Spleen (tissue), 11 donors: ENCODE measurements at regions not wholly inside any gene's neighbourhood (a gene's known extent, or its start where the extent isn't known, plus 50 kb on each side); places are given as distances from the start of the nearest gene placed in this dataset.

Experiments
- DNase-seq: peaks from one replicate; pipeline ENCODE4 v3.0.0-alpha.2; 2020
- H3K27ac ChIP-seq, 8 donors: fragments of 200-600 bp; sonication (generic) in 7 of 8; 1 replicate in 4 of 8; 2 replicates in 4 of 8; pipeline versions ENCODE4 v1.5.0 to v1.8.0; 2016 to 2021; ENCODE audit warnings: inconsistent platforms in 4 of 8, mild to moderate bottlenecking in 4 of 8, moderate library complexity in 1 of 8
- H3K27me3 ChIP-seq, 7 donors: fragments of 200-600 bp; sonication (generic) in 6 of 7; replicated peaks in 1 of 7; 1 replicate in 4 of 7; 2 replicates in 3 of 7; pipeline versions ENCODE4 v1.5.0 to v1.8.0; 2016 to 2021; ENCODE audit warnings: inconsistent platforms in 3 of 7, mild to moderate bottlenecking in 1 of 7
- H3K36me3 ChIP-seq, 6 donors: fragments of 200-600 bp; sonication (generic) in 5 of 6; 1 replicate in 4 of 6; 2 replicates in 2 of 6; pipeline versions ENCODE4 v1.5.0 to v1.8.0; 2016 to 2021; ENCODE audit warnings: inconsistent platforms in 2 of 6
- H3K4me1 ChIP-seq, 6 donors: fragments of 200-600 bp; sonication (generic) in 5 of 6; 1 replicate in 3 of 6; 2 replicates in 3 of 6; pipeline versions ENCODE4 v1.5.0 to v1.8.0; 2016 to 2021; ENCODE audit warnings: inconsistent platforms in 3 of 6
- H3K4me3 ChIP-seq, 8 donors: fragments of 200-600 bp; sonication (generic) in 7 of 8; 1 replicate in 4 of 8; 2 replicates in 4 of 8; pipeline versions ENCODE4 v1.5.0 to v1.8.0; 2016 to 2021; ENCODE audit warnings: inconsistent platforms in 4 of 8, mild to moderate bottlenecking in 4 of 8, moderate library complexity in 2 of 8
- H3K9me3 ChIP-seq, 8 donors: fragments of 200-600 bp; sonication (generic) in 7 of 8; 1 replicate in 4 of 8; 2 replicates in 4 of 8; pipeline versions ENCODE4 v1.5.0 to v1.8.0; 2016 to 2021; ENCODE audit warnings: inconsistent platforms in 4 of 8
- CTCF ChIP-seq, 11 experiments: fragments of 200-600 bp in 7 of 11; fragments of 450-650 bp in 4 of 11; sonication (generic) in 4 of 11; IDR thresholded peaks in 8 of 11; conservative IDR thresholded peaks in 3 of 11; 1 replicate in 7 of 11; 2 replicates in 4 of 11; pipeline versions ENCODE4 v1.4.0 to v1.8.0; 2016 to 2021; ENCODE audit warnings: antibody characterized with exemption in 11 of 11, inconsistent platforms in 4 of 11, mild to moderate bottlenecking in 1 of 11
- POLR2A ChIP-seq, 3 donors: fragments of 450-650 bp; IDR thresholded peaks; one replicate each; pipeline ENCODE4 v1.5.1; 2017; ENCODE audit warnings: antibody characterized with exemption in 3 of 3, mild to moderate bottlenecking in 1 of 3
- POLR2AphosphoS5 ChIP-seq, 3 donors: sonication (generic); formaldehyde crosslinking; IDR thresholded peaks; one replicate each; pipeline ENCODE4 v1.5.1; 2017; ENCODE audit warnings: antibody characterized with exemption in 3 of 3
- WGBS, 5 donors: extraction: QIAGEN DNeasy Blood & Tissue Kit in 3 of 5; methylation state at CpG; one replicate each; pipeline versions ENCODE4 v1.1.5 to v1.1.7; 2013 to 2018; 5-methylcytosine and 5-hydroxymethylcytosine counted together
- intact Hi-C: fragments of 100-400 bp; cut with DNase I; formaldehyde crosslinking; loops from one replicate; pipeline ENCODE4 v1.15.0; 2023; ENCODE audit warnings: low total_unique reads
- donor health status: healthy with polysubstance abuse.
- donor health status: DM: no; HTN: no; CAD: no; lungs with moderate emphysema.
- donor health status: DM: no; HTN: no; CAD: no.
- donor health status: Bipolar disorder and iron deficiency.
- donor health status: healthy.
- donor health status: DM: no; HTN: no; CAD: no.
- donor health status: DM: yes; HTN: yes; CAD: no.

- no peak for TF ChIP-seq POLR2AphosphoS5 (IDR thresholded peaks at IDR 0.05)
- no peak for TF ChIP-seq POLR2A (IDR thresholded peaks at IDR 0.05)
- no peak for TF ChIP-seq CTCF (IDR thresholded peaks at IDR 0.05 in 8 of 11, conservative IDR thresholded peaks at IDR 0.05 in 3 of 11)
- no peak overlapping the region for H3K27ac ChIP-seq
- H3K4me3 ChIP-seq, result no peak overlapping the region
- WGBS, 5 donors, result 64 to 91% (median 81%) methylated on average over 5 of the region's 5 CpGs
- peaks cover 0 to 2% (median 0%) of the 10 kb centered on the region in 7 donors for H3K27me3 ChIP-seq
- DNase-seq, result no peak
- H3K9me3 ChIP-seq, result no peaks in the 10 kb centered on the region
- H3K4me1 ChIP-seq, result no peaks in the 10 kb centered on the region
- intact Hi-C loops, result no loop called here
- no peaks in the 10 kb centered on the region for H3K36me3 ChIP-seq
Observed at GRCh38 chr4:111648056-111648455, 497.2 kb upstream of the FAM241A start.

- intact Hi-C loops, result no loop called here
- H3K9me3 ChIP-seq, result no peaks in the 10 kb centered on the region
- WGBS, 5 donors, result 55 to 65% (median 62%) methylated on average over 3 of the region's 3 CpGs
Observed at GRCh38 chr4:111649308-111649707, 495.9 kb upstream of the FAM241A start.

GRCh38 chr4:111650146-111650545, 495.1 kb upstream of the FAM241A start:
- Histone ChIP-seq H3K36me3 (no peaks in the 10 kb centered on the region), H3K4me3 (no peak overlapping the region), H3K4me1 (no peaks in the 10 kb centered on the region), H3K27ac (no peak overlapping the region), H3K9me3 (no peaks in the 10 kb centered on the region), H3K27me3 (peaks cover 0 to 2% (median 0%) of the 10 kb centered on the region in 7 donors)
- 71 to 85% (median 77%) methylated on average over 3 of the region's 3 CpGs for WGBS, 5 donors
- TF ChIP-seq CTCF (IDR thresholded peaks at IDR 0.05 in 8 of 11, conservative IDR thresholded peaks at IDR 0.05 in 3 of 11), result no peak
- TF ChIP-seq POLR2AphosphoS5 (IDR thresholded peaks at IDR 0.05), result no peak
- TF ChIP-seq POLR2A (IDR thresholded peaks at IDR 0.05), result no peak
- DNase-seq, result no peak
- intact Hi-C loops, result no loop called here

More at GRCh38 chr4:111649308-111649707, 495.9 kb upstream of the FAM241A start:
- peaks cover 0 to 2% (median 0%) of the 10 kb centered on the region in 7 donors for H3K27me3 ChIP-seq
- H3K27ac ChIP-seq, result no peak overlapping the region
- H3K4me3 ChIP-seq, result no peak overlapping the region
- H3K36me3 ChIP-seq, result no peaks in the 10 kb centered on the region
- TF ChIP-seq POLR2AphosphoS5 (IDR thresholded peaks at IDR 0.05) (no peak), CTCF (IDR thresholded peaks at IDR 0.05 in 8 of 11, conservative IDR thresholded peaks at IDR 0.05 in 3 of 11) (no peak), POLR2A (IDR thresholded peaks at IDR 0.05) (no peak)
- DNase-seq, result no peak
- no peaks in the 10 kb centered on the region for H3K4me1 ChIP-seq

GRCh38 chr4:111650674-111651086, 494.6 kb upstream of the FAM241A start:
- intact Hi-C loops, result no loop called here
- Histone ChIP-seq H3K4me1 (no peaks in the 10 kb centered on the region), H3K4me3 (no peak overlapping the region), H3K27me3 (peaks cover 0 to 2% (median 0%) of the 10 kb centered on the region in 7 donors), H3K27ac (no peak overlapping the region), H3K9me3 (no peaks in the 10 kb centered on the region), H3K36me3 (no peaks in the 10 kb centered on the region)
- TF ChIP-seq POLR2A (IDR thresholded peaks at IDR 0.05) (no peak), POLR2AphosphoS5 (IDR thresholded peaks at IDR 0.05) (no peak), CTCF (IDR thresholded peaks at IDR 0.05 in 8 of 11, conservative IDR thresholded peaks at IDR 0.05 in 3 of 11) (no peak)
- WGBS, 5 donors, result 76 to 89% (median 88%) methylated on average over 1 of the region's 1 CpG
- no peak for DNase-seq
